GM21529 (cell line): ENCODE measurements at regions not wholly inside any gene's neighbourhood (a gene's known extent, or its start where the extent isn't known, plus 50 kb on each side); places are given as distances from the start of the nearest gene placed in this dataset.

Experiments
- ATAC-seq: cut with Tn5 transposase; IDR thresholded peaks from one replicate; pipeline ENCODE4 v1.9.1; 2021; ENCODE audit not compliant: unreplicated experiment

- no peak for ATAC-seq
These were observed 349.4 kb downstream of the FAM181B start for GRCh38 chr11:82384308-82384707.

DNA sequence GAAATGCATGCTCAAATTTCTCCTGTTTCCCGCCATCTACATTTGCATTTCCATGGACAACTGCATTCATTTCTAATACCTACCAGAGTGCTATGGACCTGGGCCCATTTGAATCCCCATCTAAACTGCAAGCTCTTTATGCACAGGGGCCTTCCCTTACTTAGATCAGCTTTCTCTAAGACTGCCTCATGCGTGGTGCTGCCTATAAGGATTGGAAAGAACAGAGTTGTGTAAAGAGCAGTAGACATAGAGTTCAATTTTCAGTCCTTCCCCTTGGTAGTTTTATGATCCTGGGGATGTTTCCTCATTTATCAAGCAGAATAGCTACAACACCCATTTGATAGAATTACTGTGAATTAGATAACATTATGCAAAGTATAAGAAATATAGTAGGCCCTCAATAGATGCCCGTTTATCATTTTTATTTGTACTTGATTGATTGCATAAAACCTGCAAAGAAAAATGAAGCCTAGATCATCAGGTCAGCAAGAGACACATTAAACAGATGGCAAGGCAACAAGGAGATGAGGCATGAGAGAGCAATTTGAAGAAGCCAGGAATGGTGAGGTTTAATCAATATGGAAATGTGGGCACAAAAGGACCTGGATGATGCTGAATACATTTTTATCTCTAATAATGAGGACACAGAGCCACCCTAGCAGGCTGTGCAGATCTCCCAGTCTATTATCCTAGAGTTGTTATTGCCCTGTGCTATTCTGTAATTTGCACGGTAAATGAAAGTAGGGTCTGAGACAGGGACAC is 359.7 kb downstream of the FAM181B start:
- no peak for ATAC-seq

- no peak for ATAC-seq
These were observed 368.3 kb downstream of the FAM181B start for GRCh38 chr11:82365351-82365750.

- no peak for ATAC-seq
These were observed 377.3 kb downstream of the FAM181B start for GRCh38 chr11:82356316-82356715.

- no peak for ATAC-seq
These were observed 378.3 kb downstream of the FAM181B start for GRCh38 chr11:82355313-82355823.

- ATAC-seq: no peak
These were observed 406.8 kb downstream of the FAM181B start for GRCh38 chr11:82326853-82327252.

DNA sequence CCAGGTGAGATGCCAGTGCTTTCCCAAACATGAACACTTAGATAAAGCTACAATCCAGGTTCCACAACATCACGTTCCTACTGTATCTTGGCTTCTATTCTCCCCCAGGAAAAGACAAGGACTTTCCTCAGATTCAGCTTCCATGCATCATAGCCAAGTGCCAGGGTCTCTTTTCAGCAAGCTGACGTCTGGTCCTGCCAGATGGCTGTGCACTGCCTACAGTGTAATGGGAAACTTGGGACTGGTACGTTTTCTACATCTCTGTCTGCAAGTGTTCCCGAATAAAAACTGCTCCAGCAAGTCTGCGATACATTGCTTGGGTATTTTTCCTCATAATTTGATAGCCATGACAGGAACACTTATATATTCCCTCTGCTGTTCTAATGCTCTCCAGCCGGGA is 412.5 kb downstream of the FAM181B start:
- no peak for ATAC-seq

DNA sequence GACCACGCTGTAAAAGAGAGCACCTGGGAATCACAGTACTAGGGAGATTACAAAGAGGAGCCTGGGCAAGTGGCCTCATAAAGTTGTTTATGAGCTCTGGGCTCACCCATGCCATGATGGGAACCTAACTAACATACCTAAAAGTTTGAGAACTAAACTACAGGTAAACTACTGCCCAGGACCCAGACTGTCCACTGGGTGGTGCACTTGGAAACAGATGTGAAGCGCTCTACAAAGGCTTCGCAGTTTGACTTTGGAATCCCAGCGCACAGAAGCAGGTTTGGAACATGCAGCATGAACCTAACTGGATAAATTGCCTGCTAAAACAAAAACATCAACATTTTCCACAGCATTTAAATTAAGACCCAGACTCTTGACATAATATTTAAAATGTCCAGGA is 418.6 kb downstream of the FAM181B start:
- no peak for ATAC-seq

- no peak for ATAC-seq
These were observed 424.7 kb downstream of the FAM181B start for GRCh38 chr11:82308979-82309378.

DNA sequence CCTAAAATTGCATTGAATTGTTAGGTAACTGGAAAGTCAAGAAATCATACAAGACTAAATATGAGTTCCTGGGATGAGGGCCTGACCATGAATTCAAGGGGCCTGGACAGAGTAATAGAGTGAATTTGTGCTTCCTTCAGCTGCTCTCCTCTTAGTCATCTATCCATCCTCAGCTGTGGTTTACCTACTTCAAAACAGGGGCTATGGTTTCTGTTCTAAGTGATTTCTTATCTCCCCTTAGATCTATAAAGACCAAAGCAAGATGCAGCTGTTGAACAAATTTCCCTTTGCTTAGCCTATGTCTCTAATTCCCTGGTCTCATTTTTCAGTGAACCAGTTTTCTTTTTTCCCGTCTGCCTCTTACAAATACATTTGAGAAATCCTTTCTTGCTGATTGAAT is 428.5 kb downstream of the FAM181B start:
- no peak for ATAC-seq

- ATAC-seq: no peak
These were observed 430.0 kb downstream of the FAM181B start for GRCh38 chr11:82303671-82304070.

DNA sequence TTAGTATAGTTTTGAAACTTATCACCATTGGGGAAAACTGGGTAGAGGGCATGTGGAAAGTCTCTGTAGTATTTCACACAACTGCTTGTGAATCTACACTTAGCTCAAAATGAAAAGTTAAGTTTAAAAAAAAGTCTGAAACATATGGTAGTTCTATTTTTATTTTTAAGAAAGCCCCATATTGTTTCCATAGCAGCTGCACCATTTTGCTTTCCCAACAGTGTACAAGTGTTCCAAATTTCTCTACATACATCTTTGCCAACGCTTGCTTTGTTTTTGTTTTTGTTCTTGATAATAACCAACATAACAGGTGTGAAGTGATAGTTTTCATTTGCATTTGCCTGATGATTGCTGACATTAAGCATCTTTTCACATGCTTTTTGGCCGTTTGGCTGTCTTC is 445.2 kb downstream of the FAM181B start:
- ATAC-seq: no peak

GRCh38 chr11:82270870-82271269 is 462.8 kb downstream of the FAM181B start:
- no peak for ATAC-seq

- ATAC-seq: no peak
These were observed 465.0 kb downstream of the FAM181B start for GRCh38 chr11:82268627-82269026.

- ATAC-seq: no peak
These were observed 466.5 kb downstream of the FAM181B start for GRCh38 chr11:82267186-82267585.

DNA sequence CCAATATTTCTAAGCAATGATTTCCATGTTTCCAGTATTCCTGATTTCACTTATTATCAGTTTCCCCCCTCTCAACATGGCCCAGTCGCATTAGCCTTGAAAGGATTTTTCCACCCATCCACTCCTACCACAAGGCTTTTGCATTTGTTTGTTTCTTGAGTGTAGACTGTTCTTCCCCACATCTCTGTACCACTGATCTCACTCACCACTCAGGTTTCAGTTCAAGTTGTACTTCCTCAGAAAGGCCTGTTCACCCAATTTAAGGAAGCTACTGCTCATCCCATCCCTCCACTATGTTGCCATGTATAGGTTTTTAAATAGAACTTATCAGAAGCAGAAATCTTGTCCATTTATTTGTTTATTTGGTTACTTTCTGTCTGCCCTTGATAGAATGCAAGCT is 472.3 kb downstream of the FAM181B start:
- no peak for ATAC-seq

GRCh38 chr11:82250047-82250446 is 483.6 kb downstream of the FAM181B start:
- ATAC-seq: no peak

DNA sequence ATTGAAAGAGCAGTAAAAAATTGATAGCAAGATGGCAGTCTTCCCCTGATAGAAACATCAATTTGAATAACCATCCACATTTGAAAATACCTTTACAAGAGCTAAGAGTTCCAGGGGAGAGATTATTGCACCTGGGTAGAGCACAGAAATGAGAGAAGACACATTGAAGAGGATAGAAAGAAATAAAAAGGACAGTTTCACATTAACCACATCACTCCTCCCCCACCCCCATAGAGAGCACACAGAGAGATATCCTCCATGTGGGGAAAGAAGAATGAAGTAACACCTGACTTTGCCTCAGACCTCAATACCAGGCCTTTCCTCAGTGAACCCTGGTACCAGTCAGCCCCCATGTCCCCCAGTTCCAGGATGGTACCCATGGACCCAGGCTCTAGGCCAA is 486.7 kb downstream of the FAM181B start:
- ATAC-seq: no peak

GRCh38 chr11:82239498-82239897 is 494.2 kb downstream of the FAM181B start:
- ATAC-seq: no peak

DNA sequence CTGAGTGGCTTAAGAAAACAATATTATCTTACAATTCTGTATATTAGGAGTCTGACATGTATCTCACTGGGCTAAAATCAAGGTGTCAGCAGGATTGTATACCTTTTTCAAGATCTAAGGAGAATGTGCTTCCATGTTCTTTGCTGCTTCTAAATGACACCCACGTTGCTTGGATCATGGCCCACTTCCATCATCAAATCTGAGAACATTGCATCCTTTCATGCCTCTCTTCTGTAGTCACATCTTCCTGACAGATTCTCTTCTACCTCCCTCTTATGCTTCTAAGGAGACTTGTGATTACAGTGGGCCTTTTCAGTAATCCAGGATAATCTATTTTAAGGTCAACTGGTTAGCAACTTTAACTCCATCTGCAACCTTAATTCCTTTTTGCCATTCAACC is 499.4 kb downstream of the FAM181B start:
- no peak for ATAC-seq

DNA sequence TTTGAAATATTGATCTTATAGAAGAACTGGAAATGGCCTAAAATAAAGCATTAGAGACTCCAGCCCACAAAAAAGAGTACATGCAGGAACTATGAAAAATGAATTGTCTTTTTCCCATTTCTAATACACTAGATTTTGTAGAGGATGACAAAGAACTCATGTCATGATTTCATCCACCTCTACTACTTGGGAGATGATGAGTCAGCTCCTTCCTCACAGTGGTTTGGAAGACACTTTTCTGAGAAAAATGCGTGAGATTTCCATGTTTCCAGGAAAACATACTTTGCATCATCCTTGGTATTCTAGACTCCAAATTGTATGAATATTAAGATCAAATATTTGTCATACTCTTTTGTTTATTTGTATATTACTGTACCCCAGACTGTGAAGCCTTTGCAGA is 500.5 kb downstream of the FAM181B start:
- no peak for ATAC-seq

GRCh38 chr11:82229341-82229740 is 504.3 kb downstream of the FAM181B start:
- ATAC-seq: no peak

DNA sequence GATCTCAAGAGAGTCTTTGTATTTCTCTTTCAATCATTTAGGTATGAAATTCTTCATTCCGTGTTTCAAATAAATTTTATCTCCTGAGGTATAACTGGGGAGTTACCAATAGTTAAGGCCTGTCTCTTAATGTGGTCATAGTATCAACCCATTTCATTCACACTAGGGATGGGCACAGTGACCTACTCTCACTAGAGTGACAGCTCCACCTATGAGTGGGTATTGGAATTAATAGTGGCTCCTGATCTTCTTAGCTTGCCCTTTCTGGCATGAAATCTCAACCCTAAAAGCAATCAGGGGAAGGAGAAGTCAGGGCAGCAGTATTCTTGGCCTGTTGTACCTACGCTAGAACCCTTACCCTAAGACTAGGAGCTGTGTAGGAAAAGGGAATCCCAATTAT is 507.7 kb downstream of the FAM181B start:
- ATAC-seq: no peak
